A549 (cell line): ENCODE measurements at regions not wholly inside any gene's neighbourhood (a gene's known extent, or its start where the extent isn't known, plus 50 kb on each side); places are given as distances from the start of the nearest gene placed in this dataset.
A peak's percentile ranks its signal among the peaks of the same experiment; 100 is the strongest.

Source experiments
- ATAC-seq, 2 experiments: fragments of 200-7000 bp in 1 of 2; fragments of >200 bp in 1 of 2; cut with Nextera tagmentation in 1 of 2; cut with Tn5 transposase in 1 of 2; 3 replicates each; pipeline versions ENCODE4 v1.8.0 to v1.9.1; 2018 to 2020; ENCODE audit warnings: mild to moderate bottlenecking in 1 of 2, moderate library complexity in 1 of 2
- CTCF ChIA-PET: fragments of 300-600 bp; sonication (Branson Sonifier 250); formaldehyde crosslinking; extraction: SDS; loops from one replicate; lab custom pipeline; 2021; ENCODE audit warnings: antibody characterized with exemption, inconsistent platforms; lab: Yijun Ruan, JAX
- POLR2A ChIA-PET: fragments of 350-600 bp; formaldehyde crosslinking; extraction: SDS; loops from one replicate; lab custom pipeline; 2021; ENCODE audit warnings: antibody characterized with exemption, inconsistent platforms; lab: Yijun Ruan, JAX
- DNase-seq, 2 experiments: peaks; one replicate each; pipeline versions ENCODE4 v3.0.0 to v3.0.0-alpha.2; 2011 to 2016; ENCODE audit warnings: low read depth in 1 of 2, low spot score in 1 of 2
- FAIRE-seq: peaks from 2 replicates; lab custom pipeline; 2011; peaks lifted over from hg19 to GRCh38; lab: Jason Lieb, UNC
- H3K27ac ChIP-seq, 2 experiments: fragments of >200 bp; sonication (Bioruptor Twin); formaldehyde crosslinking; 3 replicates each; pipeline ENCODE4 v1.5.1; 2016 to 2017
- H3K4me1 ChIP-seq: fragments of >200 bp; sonication (Bioruptor Twin); formaldehyde crosslinking; 3 replicates; pipeline ENCODE4 v1.6.1; 2016
- H3K4me2 ChIP-seq: fragments of >200 bp; sonication (Bioruptor Twin); formaldehyde crosslinking; 3 replicates; pipeline ENCODE4 v1.6.1; 2016
- H3K4me3 ChIP-seq: fragments of >200 bp; sonication (Bioruptor Twin); formaldehyde crosslinking; 3 replicates; pipeline ENCODE4 v1.5.1; 2016
- H3K9me3 ChIP-seq: fragments of >200 bp; sonication (Bioruptor Twin); formaldehyde crosslinking; 3 replicates; pipeline ENCODE4 v1.6.1; 2016
- CBX2 ChIP-seq: fragments of 200-600 bp; sonication (generic); IDR thresholded peaks from 2 replicates; pipeline ENCODE4 v1.6.1; 2016; ENCODE audit warnings: low read depth, mild to moderate bottlenecking, borderline replicate concordance
- CEBPB ChIP-seq, 2 experiments: fragments of >200 bp in 1 of 2; sonication (Bioruptor Twin) in 1 of 2; formaldehyde crosslinking in 1 of 2; IDR thresholded peaks; 2 replicates each; pipeline ENCODE4 v1.6.1; 2012 to 2016
- CHD4 ChIP-seq: fragments of 200-600 bp; sonication (generic); IDR thresholded peaks from 2 replicates; pipeline ENCODE4 v1.6.1; 2016; ENCODE audit warnings: antibody characterized with exemption, mild to moderate bottlenecking, borderline replicate concordance
- CTCF ChIP-seq: fragments of >200 bp; sonication (Bioruptor Twin); formaldehyde crosslinking; IDR thresholded peaks from 3 replicates; pipeline ENCODE4 v1.5.1; 2016
- EHF ChIP-seq: fragments of 250-450 bp; sonication (Bioruptor Pico); IDR thresholded peaks from 2 replicates; pipeline ENCODE4 v1.5.0; 2020; ENCODE audit warnings: mild to moderate bottlenecking
- EHMT2 ChIP-seq: fragments of 200-600 bp; sonication (generic); IDR thresholded peaks from 2 replicates; pipeline ENCODE4 v1.6.1; 2016; ENCODE audit warnings: antibody characterized with exemption, low read depth, mild to moderate bottlenecking, moderate library complexity
- FOSB ChIP-seq: fragments of 250-450 bp; sonication (Bioruptor Pico); IDR thresholded peaks from 2 replicates; pipeline ENCODE4 v1.5.0; 2020; ENCODE audit warnings: mild to moderate bottlenecking, moderate library complexity
- FOSL2 ChIP-seq, 2 experiments: fragments of 450-650 bp in 1 of 2; fragments of >200 bp in 1 of 2; sonication (Bioruptor Twin) in 1 of 2; formaldehyde crosslinking; IDR thresholded peaks; 2 replicates each; pipeline versions ENCODE4 v1.5.0 to v1.6.1; 2016 to 2020; ENCODE audit warnings: mild to moderate bottlenecking in 1 of 2, moderate library complexity in 1 of 2
- FOXS1 ChIP-seq: fragments of 250-450 bp; sonication (Bioruptor Pico); IDR thresholded peaks from 2 replicates; pipeline ENCODE4 v1.5.0; 2020; ENCODE audit warnings: mild to moderate bottlenecking, moderate library complexity
- HDAC2 ChIP-seq: fragments of 200-600 bp; sonication (generic); IDR thresholded peaks from 2 replicates; pipeline ENCODE4 v1.6.1; 2016
- HOXB13 ChIP-seq: fragments of 250-450 bp; sonication (Bioruptor Pico); IDR thresholded peaks from 2 replicates; pipeline ENCODE4 v1.5.0; 2020; ENCODE audit warnings: low read depth, mild to moderate bottlenecking, moderate library complexity
- HOXB5 ChIP-seq: fragments of 250-450 bp; sonication (Bioruptor Pico); IDR thresholded peaks from 2 replicates; pipeline ENCODE4 v1.5.0; 2020; ENCODE audit warnings: mild to moderate bottlenecking, moderate library complexity
- KDM1A ChIP-seq: fragments of 200-600 bp; sonication (generic); IDR thresholded peaks from 2 replicates; pipeline ENCODE4 v1.6.1; 2016; ENCODE audit warnings: low read depth, mild to moderate bottlenecking
- MAFK ChIP-seq: fragments of 450-650 bp; IDR thresholded peaks from 2 replicates; pipeline ENCODE4 v1.6.1; 2014; ENCODE audit not compliant: partially characterized antibody
- MAZ ChIP-seq: fragments of 150-350 bp; IDR thresholded peaks from 2 replicates; pipeline ENCODE4 v1.6.1; 2014; ENCODE audit warnings: antibody characterized with exemption, low read depth, low read length, borderline replicate concordance
- MYC ChIP-seq: IDR thresholded peaks from 2 replicates; pipeline ENCODE4 v1.6.1; 2012; ENCODE audit warnings: mild to moderate bottlenecking, inconsistent platforms, low read length, improper control_type of control experiment, borderline replicate concordance
- NPAS2 ChIP-seq: fragments of 250-450 bp; sonication (Bioruptor Pico); IDR thresholded peaks from 2 replicates; pipeline ENCODE4 v1.8.0; 2022; ENCODE audit warnings: mild to moderate bottlenecking, moderate library complexity, borderline replicate concordance
- POLR2AphosphoS2 ChIP-seq: conservative IDR thresholded peaks from 2 replicates; pipeline ENCODE4 v1.6.1; 2012; ENCODE audit warnings: low read length, improper control_type of control experiment, inconsistent platforms
- RAD21 ChIP-seq, 2 experiments: fragments of >200 bp in 1 of 2; sonication (Bioruptor Twin) in 1 of 2; formaldehyde crosslinking in 1 of 2; IDR thresholded peaks in 1 of 2; conservative IDR thresholded peaks in 1 of 2; 2 replicates in 1 of 2; 3 replicates in 1 of 2; pipeline ENCODE4 v1.6.1; 2012 to 2018; ENCODE audit warnings: inconsistent platforms in 1 of 2
- RFX5 ChIP-seq: fragments of 450-650 bp; IDR thresholded peaks from 2 replicates; pipeline ENCODE4 v1.7.1; 2014; ENCODE audit warnings: antibody characterized with exemption, mild to moderate bottlenecking, moderate library complexity
- SMC3 ChIP-seq: fragments of >200 bp; sonication (Bioruptor Twin); formaldehyde crosslinking; IDR thresholded peaks from 3 replicates; pipeline ENCODE4 v1.6.1; 2018; ENCODE audit warnings: inconsistent platforms
- SREBF2 ChIP-seq: fragments of 450-650 bp; IDR thresholded peaks from 2 replicates; pipeline ENCODE4 v1.6.1; 2014; ENCODE audit warnings: mild to moderate bottlenecking, moderate library complexity
- TP53 ChIP-seq: fragments of 250-450 bp; sonication (Bioruptor Pico); IDR thresholded peaks from 2 replicates; pipeline ENCODE4 v1.5.0; 2021; ENCODE audit warnings: mild to moderate bottlenecking, moderate library complexity
- WGBS: methylation state at CpG from one replicate; pipeline ENCODE4 v1.1.6; 2017; ENCODE audit errors: missing lambda C conversion rate; 5-methylcytosine and 5-hydroxymethylcytosine counted together

- 47% methylated on average over 3 of the region's 3 CpGs for WGBS
Measured at GRCh38 chr5:38197118-38197517, 61.2 kb upstream of the EGFLAM start.

GRCh38 chr5:38193015-38193581 is 65.3 kb upstream of the EGFLAM start:
- TF ChIP-seq CTCF (peak; percentile 87), SMC3 (peak; percentile 88), KDM1A (0 out of 2 replicates have a peak, but pooled peaks have one; percentile 58), POLR2AphosphoS2 (no peak), HDAC2 (no peak), RFX5 (no peak), RAD21 (conservative IDR thresholded peaks at IDR 0.05 in 1 of 2, IDR thresholded peaks at IDR 0.05 in 1 of 2) (peak; percentile 89 to 91)
- FAIRE-seq, result no peak
- POLR2A ChIA-PET, result no interaction called here

More at GRCh38 chr5:38197118-38197517, 61.2 kb upstream of the EGFLAM start:
- TF ChIP-seq TP53 (CRISPR knock-in tag) (no peak), CEBPB (IDR thresholded peaks at IDR 0.05) (no peak), FOXS1 (CRISPR knock-in tag) (no peak), EHMT2 (no peak), MYC (no peak), SMC3 (no peak), EHF (CRISPR knock-in tag) (no peak)
- Histone ChIP-seq H3K4me3 (no peak overlapping the region), H3K27ac (no peak overlapping the region), H3K4me1 (no peaks in the 10 kb centered on the region), H3K4me2 (no peak overlapping the region), H3K9me3 (no peaks in the 10 kb centered on the region)
- CTCF ChIA-PET, result interaction anchor here (0.8 kb wide), 1 partner anchor 360 kb away, joined by 3 read pairs; no protein-coding TSS in a partner anchor
- ATAC-seq, result no peak
- no peak for FAIRE-seq
- POLR2A ChIA-PET, result no interaction called here
- no peak for DNase-seq

GRCh38 chr5:38191693-38192092 is 66.7 kb upstream of the EGFLAM start:
- H3K9me3 ChIP-seq, result no peaks in the 10 kb centered on the region
- H3K27ac ChIP-seq, result no peak overlapping the region
- H3K4me3 ChIP-seq, result no peak overlapping the region
- ChIA-PET POLR2A (no interaction called here), CTCF (interaction anchor here (0.6 to 3.8 kb wide), 17 partner anchors 10 to 779 kb away, joined by 3 to 46 read pairs (median 6); partner anchors contain the start of gene GDNF)
- no peaks in the 10 kb centered on the region for H3K4me1 ChIP-seq
- FAIRE-seq (no peak), ATAC-seq (no peak), DNase-seq (no peak)
- TF ChIP-seq FOSL2 (IDR thresholded peaks at IDR 0.05) (no peak), FOSL2 (CRISPR knock-in tag; IDR thresholded peaks at IDR 0.05) (no peak), HOXB13 (CRISPR knock-in tag) (no peak), HOXB5 (CRISPR knock-in tag) (no peak), MAZ (no peak), NPAS2 (CRISPR knock-in tag) (no peak), CHD4 (no peak), SREBF2 (no peak), HDAC2 (no peak), FOSB (CRISPR knock-in tag) (no peak), MAFK (no peak), RFX5 (no peak), CBX2 (no peak), SMC3 (no peak), EHF (CRISPR knock-in tag) (no peak), CEBPB (IDR thresholded peaks at IDR 0.05) (no peak)
- no peak overlapping the region for H3K4me2 ChIP-seq

More at GRCh38 chr5:38193015-38193581, 65.3 kb upstream of the EGFLAM start:
- CTCF ChIA-PET, result interaction anchor here (0.6 to 3.8 kb wide), 63 partner anchors 8 to 1461 kb away, joined by 3 to 46 read pairs (median 4); partner anchors contain the start of gene GDNF
- DNase-seq (peak; percentile 62 to 74), ATAC-seq (peak; percentile 72 to 91; a peak in 4 of 6 replicates)
- no peak overlapping the region for H3K4me2 ChIP-seq
- no peak overlapping the region for H3K27ac ChIP-seq
- no peaks in the 10 kb centered on the region for H3K4me1 ChIP-seq
- 17% methylated on average over 13 of the region's 13 CpGs for WGBS
- H3K4me3 ChIP-seq, result no peak overlapping the region
- H3K9me3 ChIP-seq, result no peaks in the 10 kb centered on the region
